Hippocampal formation (tissue), 2 donors: ENCODE measurements at regions not wholly inside any gene's neighbourhood (a gene's known extent, or its start where the extent isn't known, plus 50 kb on each side); places are given as distances from the start of the nearest gene placed in this dataset.

Experiments
- DNase-seq, 2 donors: peaks; one replicate each; lab custom pipeline; 2025; lab: John Stamatoyannopoulos, UW

DNA sequence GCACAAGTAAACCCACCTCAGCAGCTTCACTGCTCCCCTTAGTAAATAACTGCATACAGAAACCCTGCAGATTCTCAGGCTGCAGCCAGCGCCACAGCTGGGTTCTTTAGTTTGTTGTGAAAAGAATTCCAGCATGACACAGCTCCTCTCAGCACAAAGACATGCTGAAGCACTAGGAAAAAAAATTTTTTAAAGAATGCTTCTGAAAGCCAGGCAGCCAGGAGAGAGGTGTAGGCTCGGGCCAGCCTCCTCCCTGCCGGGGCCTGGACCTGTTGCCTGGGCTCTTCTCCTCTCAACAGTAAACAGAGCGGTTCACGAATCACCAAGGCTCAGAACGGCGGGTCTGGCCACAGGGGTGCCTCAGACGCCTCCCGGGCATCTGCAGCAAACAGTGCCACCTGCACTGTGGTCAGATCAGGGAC lies 95.7 kb upstream of the POU3F3 start:
- DNase-seq: peak in 1 of 2 donors; percentile 12

GRCh38 chr2:104762031-104762430 lies 91.9 kb upstream of the POU3F3 start:
- DNase-seq: no peak

- no peak for DNase-seq
These were observed 87.2 kb upstream of the POU3F3 start for GRCh38 chr2:104766683-104767082.

DNA sequence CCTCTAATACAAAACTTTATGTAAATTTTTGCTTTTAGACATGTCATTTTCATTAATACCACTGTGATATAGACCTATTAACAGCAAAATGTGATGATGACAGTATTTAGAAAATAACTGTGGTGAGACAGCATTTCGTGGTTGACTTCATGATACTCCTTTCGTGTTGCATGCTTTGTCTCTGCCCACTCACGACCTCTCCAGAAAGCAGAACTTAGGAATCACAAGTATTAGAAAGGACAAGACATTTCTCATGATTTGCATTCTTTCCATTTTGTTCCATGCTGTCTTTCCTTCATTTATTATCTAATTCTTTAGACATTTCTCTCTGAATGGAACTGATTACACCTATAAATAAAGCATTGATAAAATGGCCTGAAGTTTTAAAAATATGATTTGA lies 85.2 kb upstream of the POU3F3 start:
- DNase-seq: no peak

GRCh38 chr2:104769096-104769495 lies 84.8 kb upstream of the POU3F3 start:
- DNase-seq: no peak

DNA sequence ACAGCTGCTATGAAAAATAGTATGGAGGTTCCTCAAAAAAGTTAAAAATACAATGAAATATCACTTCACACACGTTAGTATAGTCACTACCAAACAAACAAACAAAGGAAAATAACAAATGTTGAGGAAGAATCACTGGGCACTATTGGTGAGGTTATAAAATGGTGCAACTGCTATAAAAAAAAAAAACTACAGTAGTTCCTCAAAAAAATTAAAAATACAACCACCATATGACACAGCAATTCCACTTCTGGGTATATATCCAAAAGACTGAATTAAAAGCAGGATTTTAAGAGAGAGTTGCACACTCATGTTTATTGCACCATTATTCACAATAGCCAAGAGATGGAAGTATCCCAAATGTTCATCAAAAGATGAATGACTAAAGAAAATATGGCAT lies 80.9 kb upstream of the POU3F3 start:
- no peak for DNase-seq

- no peak for DNase-seq
These were observed 79.3 kb upstream of the POU3F3 start for GRCh38 chr2:104774631-104775030.

DNA sequence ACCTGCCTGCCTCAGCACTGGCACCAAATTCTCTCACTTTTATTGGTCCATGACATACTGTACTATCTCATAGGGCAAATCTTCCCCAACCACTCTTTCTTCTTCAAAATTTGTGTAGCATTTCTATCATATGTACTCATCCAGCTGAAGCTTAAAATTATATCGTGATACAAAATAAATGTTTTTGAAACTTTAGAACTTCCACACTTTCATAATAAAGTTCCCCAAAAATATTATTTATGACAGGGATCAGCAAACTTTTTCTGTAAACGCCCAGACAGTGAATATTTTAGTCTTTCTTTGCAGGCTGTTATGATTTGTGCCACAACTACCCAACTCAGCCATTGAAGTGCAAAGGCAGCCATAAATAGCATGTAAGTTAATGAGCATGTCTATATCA lies 76.2 kb upstream of the POU3F3 start:
- no peak for DNase-seq

- DNase-seq: no peak
These were observed 72.8 kb upstream of the POU3F3 start for GRCh38 chr2:104781151-104781550.

DNA sequence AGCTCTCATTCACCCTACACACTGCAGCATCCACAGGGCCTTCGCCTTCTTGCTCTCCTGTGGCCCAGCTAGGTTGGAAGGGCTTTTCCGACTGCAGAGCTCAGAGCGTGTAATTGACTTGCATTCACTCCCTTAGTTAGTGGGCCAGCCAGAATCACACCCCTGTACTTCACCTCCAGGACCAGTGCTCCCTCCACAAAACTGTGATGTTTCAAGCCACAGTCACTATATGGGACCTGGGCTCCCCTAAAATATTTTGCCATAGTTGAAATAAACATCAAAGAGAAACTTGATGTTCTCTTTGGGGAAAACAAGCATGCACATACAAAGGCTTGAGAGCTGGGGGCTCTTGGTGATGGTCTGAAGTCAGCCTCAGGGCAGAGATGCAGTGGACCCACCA lies 69.7 kb upstream of the POU3F3 start:
- DNase-seq: no peak

DNA sequence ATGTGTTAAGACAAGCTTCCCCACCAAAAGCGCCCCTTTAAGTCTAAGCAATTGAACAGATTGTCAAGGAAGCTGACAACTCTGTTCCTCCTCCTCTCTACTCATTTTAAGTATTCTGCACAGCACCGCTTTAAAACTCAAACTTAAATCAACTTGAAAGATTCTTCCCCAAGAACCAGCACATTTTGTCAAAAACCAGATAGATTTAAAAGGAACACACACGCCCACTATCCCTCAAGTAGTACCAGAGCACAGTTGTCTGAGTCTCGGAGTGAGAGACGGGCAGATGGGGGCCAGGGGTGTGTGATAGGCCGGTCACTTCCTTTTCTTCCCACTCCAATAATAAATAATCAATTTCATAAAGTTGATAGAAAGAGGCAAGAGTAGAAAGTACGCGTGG lies 67.7 kb upstream of the POU3F3 start:
- no peak for DNase-seq

- DNase-seq: no peak
These were observed 67.1 kb upstream of the POU3F3 start for GRCh38 chr2:104786821-104787220.

GRCh38 chr2:104787298-104788065 lies 66.4 kb upstream of the POU3F3 start:
- DNase-seq: no peak

DNA sequence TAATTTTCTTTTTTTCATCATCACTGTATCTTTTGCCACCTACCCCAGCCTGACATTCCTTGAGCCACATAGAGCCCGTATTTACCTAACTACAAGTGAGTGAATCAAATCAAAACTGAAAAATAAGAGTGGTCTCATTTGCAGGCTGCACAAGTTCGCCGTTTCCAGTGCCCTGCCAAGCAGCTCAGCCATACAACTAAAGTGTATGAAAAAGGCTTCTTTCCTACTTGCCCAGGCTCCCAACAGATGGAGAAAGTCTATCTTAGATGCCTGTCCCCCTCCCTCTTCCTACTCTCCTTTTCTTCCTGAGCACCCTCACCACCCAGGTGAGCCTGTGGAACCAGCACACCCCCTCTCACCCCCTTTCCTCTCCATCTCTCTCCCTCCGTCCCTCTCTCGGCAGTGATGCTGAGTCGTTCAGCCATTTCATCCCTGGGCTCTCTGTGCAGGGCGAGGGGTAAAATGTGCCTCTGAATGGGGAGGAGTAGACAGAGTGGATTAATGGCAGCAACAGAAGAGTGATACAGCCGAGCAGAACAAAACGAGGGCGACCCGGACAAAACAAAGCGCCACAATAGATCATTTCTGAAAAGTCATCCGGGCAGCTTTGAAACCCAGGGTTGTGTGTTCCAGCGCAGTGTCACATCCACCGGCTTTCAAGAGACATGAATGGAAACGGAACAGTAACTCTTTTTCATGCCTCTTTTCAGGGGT lies 65.0 kb upstream of the POU3F3 start:
- peak in 1 of 2 donors; percentile 43 for DNase-seq

- peak in 1 of 2 donors; percentile 28 for DNase-seq
These were observed 63.7 kb upstream of the POU3F3 start for GRCh38 chr2:104790100-104790811.

GRCh38 chr2:104790901-104791495 lies 62.9 kb upstream of the POU3F3 start:
- peak in 1 of 2 donors; percentile 28 for DNase-seq

- DNase-seq: no peak
These were observed 59.9 kb upstream of the POU3F3 start for GRCh38 chr2:104793966-104794365.

DNA sequence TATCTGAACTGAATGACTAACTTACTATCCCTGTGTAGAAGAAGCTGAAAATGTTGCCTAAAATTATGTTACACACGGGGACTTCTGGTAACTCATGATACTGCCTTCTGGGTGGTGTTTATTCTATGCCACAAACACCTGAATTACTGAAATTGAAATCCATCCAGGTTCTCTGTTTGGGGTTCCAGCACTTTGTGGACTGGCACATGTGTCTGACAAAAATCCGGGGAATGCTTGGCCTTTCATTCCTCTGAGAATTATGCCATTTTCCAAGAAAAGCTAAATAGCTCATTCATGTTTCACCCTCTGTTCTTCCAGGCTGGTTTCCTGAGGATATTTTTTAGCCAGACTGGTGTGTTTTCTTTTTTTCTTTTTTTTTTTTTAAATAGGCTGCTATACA lies 59.5 kb upstream of the POU3F3 start:
- DNase-seq: no peak
